Mucosa of rectum (tissue), 2 donors: ENCODE measurements at regions not wholly inside any gene's neighbourhood (a gene's known extent, or its start where the extent isn't known, plus 50 kb on each side); places are given as distances from the start of the nearest gene placed in this dataset.

ENCODE experiments used
- H3K27ac ChIP-seq, 2 donors: one replicate each; pipeline ENCODE4 v1.7.0; 2013; ENCODE audit warnings: inconsistent platforms in 2 of 2, low read depth in 2 of 2, low read length in 2 of 2
- H3K27me3 ChIP-seq, 2 donors: one replicate each; pipeline ENCODE4 v1.7.0; 2013; ENCODE audit warnings: low read length in 2 of 2; ENCODE audit not compliant: control insufficient read depth in 2 of 2, insufficient read depth in 2 of 2
- H3K36me3 ChIP-seq, 2 donors: one replicate each; pipeline ENCODE4 v1.7.0; 2013; ENCODE audit warnings: low read length in 2 of 2; ENCODE audit not compliant: control insufficient read depth in 2 of 2, insufficient read depth in 2 of 2
- H3K4me1 ChIP-seq, 2 donors: one replicate each; pipeline ENCODE4 v1.7.0; 2013; ENCODE audit warnings: low read length in 2 of 2, mild to moderate bottlenecking in 1 of 2; ENCODE audit not compliant: control insufficient read depth in 2 of 2, insufficient read depth in 2 of 2
- H3K4me3 ChIP-seq, 2 donors: one replicate each; pipeline ENCODE4 v1.7.0; 2013; ENCODE audit warnings: low read length in 2 of 2
- H3K9ac ChIP-seq, 2 donors: one replicate each; pipeline ENCODE4 v1.7.0; 2013; ENCODE audit warnings: low read length in 2 of 2, low read depth in 1 of 2, mild to moderate bottlenecking in 1 of 2
- H3K9me3 ChIP-seq, 2 donors: one replicate each; pipeline ENCODE4 v1.7.0; 2013; ENCODE audit warnings: low read length in 2 of 2; ENCODE audit not compliant: control insufficient read depth in 2 of 2
- donor health status: healthy.
- donor health status: Normal muscosa, but diverticular disease.

- Histone ChIP-seq H3K27ac (no peak overlapping the region), H3K9ac (no peak overlapping the region), H3K9me3 (no peaks in the 10 kb centered on the region), H3K27me3 (no peaks in the 10 kb centered on the region), H3K4me1 (no peaks in the 10 kb centered on the region), H3K36me3 (no peaks in the 10 kb centered on the region), H3K4me3 (no peak overlapping the region)
Measured at GRCh38 chr15:31799715-31800321, 230.5 kb upstream of the CHRNA7 start.

GRCh38 chr15:31801152-31801551 is 229.2 kb upstream of the CHRNA7 start:
- H3K9me3 ChIP-seq, result no peaks in the 10 kb centered on the region
- H3K27ac ChIP-seq, result no peak overlapping the region
- H3K4me1 ChIP-seq, result no peaks in the 10 kb centered on the region
- no peak overlapping the region for H3K9ac ChIP-seq
- no peaks in the 10 kb centered on the region for H3K27me3 ChIP-seq
- H3K4me3 ChIP-seq, result no peak overlapping the region
- H3K36me3 ChIP-seq, result no peaks in the 10 kb centered on the region

DNA sequence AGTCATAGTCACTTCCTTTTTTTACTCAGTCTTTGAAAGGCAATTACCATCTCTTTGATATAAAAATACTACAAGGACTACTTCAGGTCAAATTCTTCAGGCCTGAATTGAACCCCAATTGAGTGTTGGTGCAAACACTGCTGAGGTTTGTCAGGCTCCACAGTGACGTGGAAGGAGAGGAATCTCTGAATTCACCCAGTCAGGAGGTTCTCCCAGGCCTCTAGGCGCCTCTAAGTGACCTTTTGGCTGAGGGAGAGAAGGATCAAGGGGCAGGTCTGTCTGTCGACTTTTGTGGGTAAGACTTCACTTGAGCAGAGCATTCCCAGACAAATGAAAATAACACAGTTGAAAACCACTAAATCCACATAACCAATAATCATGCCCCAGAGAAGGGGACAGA is 227.6 kb upstream of the CHRNA7 start:
- H3K4me3 ChIP-seq, result no peak overlapping the region
- H3K4me1 ChIP-seq, result no peaks in the 10 kb centered on the region
- no peaks in the 10 kb centered on the region for H3K9me3 ChIP-seq
- no peak overlapping the region for H3K9ac ChIP-seq
- no peaks in the 10 kb centered on the region for H3K36me3 ChIP-seq
- H3K27me3 ChIP-seq, result no peaks in the 10 kb centered on the region
- H3K27ac ChIP-seq, result no peak overlapping the region

DNA sequence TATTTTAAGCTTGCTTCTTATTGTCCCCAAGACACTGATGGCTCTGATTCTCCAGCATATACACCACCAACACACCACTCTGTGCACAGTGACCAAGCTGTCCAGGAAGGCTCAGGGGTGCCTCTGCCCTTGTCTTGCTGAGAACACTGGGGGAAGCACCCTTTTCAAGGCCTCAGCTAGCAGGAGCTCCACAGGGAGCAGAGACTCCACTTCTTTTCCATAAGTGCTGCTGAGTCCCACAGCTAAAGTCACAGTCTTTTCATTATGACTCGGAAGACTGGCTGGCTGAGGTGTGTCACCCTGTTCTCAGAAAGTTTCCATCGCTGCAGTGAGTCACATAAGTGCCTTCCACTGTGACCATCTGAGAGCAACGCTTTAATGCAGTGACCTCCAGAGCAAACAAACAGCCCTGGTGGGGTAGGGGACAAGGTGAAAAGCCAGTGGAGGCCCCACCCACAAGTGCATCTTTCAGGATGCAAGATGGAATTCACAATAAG is 226.9 kb upstream of the CHRNA7 start:
- H3K4me3 ChIP-seq, result no peak overlapping the region
- no peaks in the 10 kb centered on the region for H3K27me3 ChIP-seq
- no peak overlapping the region for H3K27ac ChIP-seq
- H3K9me3 ChIP-seq, result no peaks in the 10 kb centered on the region
- H3K4me1 ChIP-seq, result no peaks in the 10 kb centered on the region
- no peaks in the 10 kb centered on the region for H3K36me3 ChIP-seq
- no peak overlapping the region for H3K9ac ChIP-seq

DNA sequence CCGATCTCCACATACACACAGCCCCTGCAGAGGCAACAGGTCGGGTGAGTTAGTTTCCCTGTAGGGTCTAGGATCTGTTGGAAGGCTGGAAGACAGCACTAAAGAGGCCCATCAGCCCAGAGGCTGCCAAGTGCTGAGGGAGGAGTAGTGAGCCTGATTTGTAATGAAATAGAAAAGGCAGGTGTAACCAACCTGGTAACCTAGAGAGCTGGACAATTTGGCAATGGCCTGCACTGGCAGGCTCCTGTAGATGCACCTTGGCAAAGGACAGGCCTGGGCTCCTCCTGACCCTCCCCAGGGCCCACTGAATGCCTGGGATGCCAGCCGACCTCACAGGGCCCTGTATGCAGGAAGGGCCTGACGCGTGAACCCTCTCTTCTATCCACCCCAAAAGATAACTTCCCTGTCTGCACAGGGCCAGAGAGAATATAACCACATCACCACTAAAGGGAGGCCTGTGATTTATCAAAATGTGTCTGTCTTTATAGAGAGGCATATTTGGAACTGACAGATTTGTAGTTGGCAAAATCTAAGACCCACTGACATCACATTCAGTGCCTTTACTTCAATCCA is 225.1 kb upstream of the CHRNA7 start:
- no peak overlapping the region for H3K9ac ChIP-seq
- H3K4me1 ChIP-seq, result no peaks in the 10 kb centered on the region
- no peaks in the 10 kb centered on the region for H3K36me3 ChIP-seq
- no peaks in the 10 kb centered on the region for H3K9me3 ChIP-seq
- H3K27ac ChIP-seq, result no peak overlapping the region
- H3K27me3 ChIP-seq, result no peaks in the 10 kb centered on the region
- no peak overlapping the region for H3K4me3 ChIP-seq

DNA sequence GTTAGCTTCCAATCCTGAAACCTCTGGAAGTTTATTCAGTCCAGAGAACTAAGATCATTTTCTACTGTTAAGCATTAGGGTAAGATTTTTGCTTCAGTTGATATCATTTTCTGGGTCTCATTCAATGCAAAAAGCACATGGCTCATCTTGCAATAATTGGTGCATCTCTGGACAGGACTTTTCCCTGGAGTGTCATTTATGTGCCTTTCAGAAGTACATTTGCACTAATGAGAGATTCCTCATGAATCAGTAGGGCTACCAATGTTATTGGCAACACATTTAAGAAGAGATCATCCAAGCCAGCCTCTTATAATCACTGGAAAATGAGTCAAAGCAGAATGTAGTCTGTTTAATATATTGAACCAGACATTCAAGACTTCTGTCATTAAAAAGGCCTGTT is 224.2 kb upstream of the CHRNA7 start:
- H3K4me1 ChIP-seq, result no peaks in the 10 kb centered on the region
- H3K27me3 ChIP-seq, result no peaks in the 10 kb centered on the region
- no peak overlapping the region for H3K27ac ChIP-seq
- no peak overlapping the region for H3K4me3 ChIP-seq
- no peaks in the 10 kb centered on the region for H3K9me3 ChIP-seq
- H3K36me3 ChIP-seq, result no peaks in the 10 kb centered on the region
- H3K9ac ChIP-seq, result no peak overlapping the region

- Histone ChIP-seq H3K4me1 (no peaks in the 10 kb centered on the region), H3K9me3 (no peaks in the 10 kb centered on the region), H3K27me3 (no peaks in the 10 kb centered on the region), H3K36me3 (no peaks in the 10 kb centered on the region), H3K4me3 (no peak overlapping the region), H3K9ac (no peak overlapping the region), H3K27ac (no peak overlapping the region)
Measured at GRCh38 chr15:31811641-31812040, 218.7 kb upstream of the CHRNA7 start.

GRCh38 chr15:31814082-31814481 is 216.2 kb upstream of the CHRNA7 start:
- Histone ChIP-seq H3K9ac (no peak overlapping the region), H3K4me3 (no peak overlapping the region), H3K27ac (no peak overlapping the region), H3K4me1 (no peaks in the 10 kb centered on the region), H3K9me3 (no peaks in the 10 kb centered on the region), H3K36me3 (no peaks in the 10 kb centered on the region), H3K27me3 (no peaks in the 10 kb centered on the region)

GRCh38 chr15:31815411-31816155 is 214.7 kb upstream of the CHRNA7 start:
- H3K27ac ChIP-seq, result no peak overlapping the region
- no peaks in the 10 kb centered on the region for H3K9me3 ChIP-seq
- no peak overlapping the region for H3K9ac ChIP-seq
- no peaks in the 10 kb centered on the region for H3K27me3 ChIP-seq
- H3K36me3 ChIP-seq, result no peaks in the 10 kb centered on the region
- H3K4me1 ChIP-seq, result no peaks in the 10 kb centered on the region
- no peak overlapping the region for H3K4me3 ChIP-seq

GRCh38 chr15:31822463-31822862 is 207.9 kb upstream of the CHRNA7 start:
- no peak overlapping the region for H3K9ac ChIP-seq
- no peak overlapping the region for H3K4me3 ChIP-seq
- H3K9me3 ChIP-seq, result no peaks in the 10 kb centered on the region
- H3K27me3 ChIP-seq, result no peaks in the 10 kb centered on the region
- H3K36me3 ChIP-seq, result no peaks in the 10 kb centered on the region
- H3K4me1 ChIP-seq, result no peaks in the 10 kb centered on the region
- no peak overlapping the region for H3K27ac ChIP-seq
